Hepatocyte (in vitro differentiated cells): ENCODE measurements at regions not wholly inside any gene's neighbourhood (a gene's known extent, or its start where the extent isn't known, plus 50 kb on each side); places are given as distances from the start of the nearest gene placed in this dataset.

ENCODE experiments used
- DNase-seq: peaks from one replicate; pipeline ENCODE4 v3.0.0-alpha.2; 2016; ENCODE audit warnings: low spot score
- H2AFZ ChIP-seq: fragments of 200-600 bp; sonication (generic); 2 replicates; pipeline ENCODE4 v1.6.0; 2016; ENCODE audit warnings: antibody characterized with exemption, mild to moderate bottlenecking
- H3K27ac ChIP-seq: fragments of 200-600 bp; sonication (generic); 2 replicates; pipeline ENCODE4 v1.5.1; 2016; ENCODE audit warnings: mild to moderate bottlenecking
- H3K27me3 ChIP-seq: fragments of 200-600 bp; sonication (generic); 2 replicates; pipeline ENCODE4 v1.6.1; 2016
- H3K36me3 ChIP-seq: fragments of 200-600 bp; sonication (generic); replicated peaks from 2 replicates; pipeline ENCODE4 v1.5.1; 2016; ENCODE audit warnings: low read depth; ENCODE audit not compliant: insufficient read depth
- H3K4me1 ChIP-seq: fragments of 200-600 bp; sonication (generic); 2 replicates; pipeline ENCODE4 v1.5.1; 2016; ENCODE audit warnings: mild to moderate bottlenecking, moderate library complexity; ENCODE audit not compliant: insufficient read depth
- H3K4me2 ChIP-seq: fragments of 200-600 bp; sonication (generic); 2 replicates; pipeline ENCODE4 v1.6.0; 2016
- H3K4me3 ChIP-seq: fragments of 200-600 bp; sonication (generic); 2 replicates; pipeline ENCODE4 v1.5.1; 2016; ENCODE audit warnings: mild to moderate bottlenecking
- H3K79me2 ChIP-seq: fragments of 200-600 bp; sonication (generic); 2 replicates; pipeline ENCODE4 v1.6.0; 2017; ENCODE audit warnings: mild to moderate bottlenecking
- H3K9me2 ChIP-seq: fragments of 200-600 bp; sonication (generic); replicated peaks from 2 replicates; pipeline ENCODE4 v1.6.0; 2017; ENCODE audit warnings: mild to moderate bottlenecking; ENCODE audit not compliant: insufficient read depth
- H3K9me3 ChIP-seq: fragments of 200-600 bp; sonication (generic); 2 replicates; pipeline ENCODE4 v1.5.1; 2016; ENCODE audit warnings: low read depth, mild to moderate bottlenecking
- H4K20me1 ChIP-seq: fragments of 200-600 bp; sonication (generic); 2 replicates; pipeline ENCODE4 v1.6.0; 2016; ENCODE audit warnings: mild to moderate bottlenecking; ENCODE audit not compliant: insufficient read depth, poor library complexity, severe bottlenecking
- EZH2 ChIP-seq: fragments of 200-600 bp; sonication (generic); IDR thresholded peaks from 2 replicates; pipeline ENCODE4 v1.6.1; 2016; ENCODE audit warnings: antibody characterized with exemption, mild to moderate bottlenecking, borderline replicate concordance
- EZH2phosphoT487 ChIP-seq: fragments of 200-600 bp; sonication (generic); IDR thresholded peaks from one replicate; pipeline ENCODE4 v1.6.1; 2018; ENCODE audit warnings: antibody characterized with exemption, mild to moderate bottlenecking, low read depth, moderate library complexity; ENCODE audit not compliant: unreplicated experiment, severe bottlenecking
- WGBS: methylation state at CpG from one replicate; pipeline ENCODE4 v1.1.6; 2016; ENCODE audit warnings: low lambda C conversion rate; ENCODE audit errors: missing lambda C conversion rate; 5-methylcytosine and 5-hydroxymethylcytosine counted together
- TF ChIP-seq, protein P1 (sequence below): fragments of 200-600 bp; sonication (generic); IDR thresholded peaks from 2 replicates; pipeline ENCODE4 v1.5.1; 2016; ENCODE audit warnings: antibody characterized with exemption, mild to moderate bottlenecking; ENCODE audit not compliant: poor library complexity

DNA sequence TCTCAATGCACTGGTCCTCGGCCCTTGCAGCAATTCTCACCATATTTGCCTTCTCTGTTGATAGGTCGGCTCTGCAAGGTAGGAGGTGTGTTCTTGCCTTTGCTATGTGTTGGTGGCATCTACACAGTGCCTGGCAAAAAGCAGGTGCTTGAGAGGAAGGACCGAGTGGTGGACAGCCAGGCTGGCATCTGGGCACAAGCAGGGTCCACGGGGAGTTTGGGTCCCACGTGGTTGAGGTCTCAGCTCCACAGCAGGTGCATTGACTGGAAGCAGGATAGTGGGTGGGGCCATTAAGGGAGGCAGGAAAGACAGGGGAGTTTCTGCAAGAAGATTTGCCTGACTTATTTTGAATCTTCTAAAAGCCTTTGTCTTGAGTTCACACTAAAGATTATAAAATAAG, 81.2 kb upstream of the WNT4 start:
- Histone ChIP-seq H3K9me3 (no peaks in the 10 kb centered on the region), H4K20me1 (no peaks in the 10 kb centered on the region), H3K9me2 (no peaks in the 10 kb centered on the region), H3K4me3 (no peak overlapping the region), H3K27ac (no peak overlapping the region), H3K27me3 (no peaks in the 10 kb centered on the region), H3K36me3 (no peaks in the 10 kb centered on the region), H2AFZ (no peak overlapping the region), H3K4me2 (no peak overlapping the region), H3K4me1 (peaks cover 6% of the 10 kb centered on the region), H3K79me2 (no peaks in the 10 kb centered on the region)
- no peak for DNase-seq
- WGBS: 83% methylated on average over 5 of the region's 5 CpGs
- TF ChIP-seq, protein P1, sequence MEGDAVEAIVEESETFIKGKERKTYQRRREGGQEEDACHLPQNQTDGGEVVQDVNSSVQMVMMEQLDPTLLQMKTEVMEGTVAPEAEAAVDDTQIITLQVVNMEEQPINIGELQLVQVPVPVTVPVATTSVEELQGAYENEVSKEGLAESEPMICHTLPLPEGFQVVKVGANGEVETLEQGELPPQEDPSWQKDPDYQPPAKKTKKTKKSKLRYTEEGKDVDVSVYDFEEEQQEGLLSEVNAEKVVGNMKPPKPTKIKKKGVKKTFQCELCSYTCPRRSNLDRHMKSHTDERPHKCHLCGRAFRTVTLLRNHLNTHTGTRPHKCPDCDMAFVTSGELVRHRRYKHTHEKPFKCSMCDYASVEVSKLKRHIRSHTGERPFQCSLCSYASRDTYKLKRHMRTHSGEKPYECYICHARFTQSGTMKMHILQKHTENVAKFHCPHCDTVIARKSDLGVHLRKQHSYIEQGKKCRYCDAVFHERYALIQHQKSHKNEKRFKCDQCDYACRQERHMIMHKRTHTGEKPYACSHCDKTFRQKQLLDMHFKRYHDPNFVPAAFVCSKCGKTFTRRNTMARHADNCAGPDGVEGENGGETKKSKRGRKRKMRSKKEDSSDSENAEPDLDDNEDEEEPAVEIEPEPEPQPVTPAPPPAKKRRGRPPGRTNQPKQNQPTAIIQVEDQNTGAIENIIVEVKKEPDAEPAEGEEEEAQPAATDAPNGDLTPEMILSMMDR: no peak
- TF ChIP-seq EZH2 (no peak), EZH2phosphoT487 (no peak)

DNA sequence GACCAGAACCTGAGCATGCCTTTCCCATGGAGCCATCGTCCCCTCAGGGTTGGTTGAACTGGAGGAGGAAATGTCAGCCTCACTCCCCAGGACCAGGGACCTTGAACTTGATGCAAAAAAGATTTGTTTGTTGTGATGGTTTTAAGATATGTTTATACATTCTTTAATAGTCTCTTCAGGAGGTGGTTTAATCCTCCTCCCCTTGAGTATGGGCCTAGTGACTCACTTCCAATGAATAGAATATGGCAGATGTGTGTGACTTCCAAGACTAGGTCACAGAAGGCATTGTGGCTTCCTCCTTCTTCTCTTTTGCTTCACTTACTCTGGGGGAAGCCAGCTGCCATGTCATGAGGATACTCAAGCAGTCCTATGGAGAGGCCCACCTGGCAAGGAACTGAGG, 81.7 kb upstream of the WNT4 start:
- TF ChIP-seq EZH2phosphoT487: no peak
- TF ChIP-seq, protein P1: no peak
- no peak for TF ChIP-seq EZH2
- no peak overlapping the region for H2AFZ ChIP-seq
- H3K4me3 ChIP-seq: no peak overlapping the region
- no peak for DNase-seq
- H3K9me2 ChIP-seq: no peaks in the 10 kb centered on the region
- H3K36me3 ChIP-seq: no peaks in the 10 kb centered on the region
- H3K27me3 ChIP-seq: no peaks in the 10 kb centered on the region
- peaks cover 9% of the 10 kb centered on the region for H3K4me1 ChIP-seq
- no peak overlapping the region for H3K4me2 ChIP-seq
- no peak overlapping the region for H3K27ac ChIP-seq
- no peaks in the 10 kb centered on the region for H4K20me1 ChIP-seq
- WGBS: 95% methylated on average over 1 of the region's 1 CpG
- no peaks in the 10 kb centered on the region for H3K79me2 ChIP-seq
- no peaks in the 10 kb centered on the region for H3K9me3 ChIP-seq

DNA sequence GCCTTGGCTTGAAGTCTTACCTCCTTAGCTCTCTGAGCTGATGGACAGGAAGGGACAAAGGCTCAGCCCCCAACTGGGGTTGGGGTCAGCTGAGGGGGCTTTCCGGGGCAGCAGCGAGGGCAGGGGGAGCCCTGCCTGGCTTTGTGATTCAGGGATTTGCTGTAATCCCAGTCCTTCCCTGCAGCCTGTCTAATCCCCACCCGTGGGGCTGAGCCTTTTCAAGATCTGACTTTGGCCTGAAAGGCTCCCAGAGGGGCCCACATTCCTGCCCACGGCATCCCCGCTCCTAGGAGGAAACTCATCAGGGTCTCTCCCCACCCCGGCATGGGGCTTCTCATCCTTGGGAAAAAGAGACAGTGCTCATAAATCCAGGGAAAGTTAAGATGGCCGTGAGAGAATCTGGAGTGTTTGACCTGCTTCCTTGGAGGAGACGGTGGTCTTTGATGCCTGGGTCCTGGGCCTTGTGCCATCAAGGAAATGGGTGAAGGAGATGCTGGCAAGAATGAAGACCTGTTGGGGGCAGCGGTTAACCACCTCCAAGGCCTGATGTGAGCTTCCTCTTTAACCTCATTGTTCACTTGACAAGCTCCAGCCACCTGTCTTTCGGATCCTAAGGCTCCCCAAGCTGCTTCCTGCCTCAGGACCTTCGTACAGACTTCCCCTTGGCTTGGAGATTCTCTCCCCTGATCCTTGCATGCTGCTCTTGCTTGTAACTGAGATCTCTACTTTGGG, 83.1 kb upstream of the WNT4 start:
- H3K9me2 ChIP-seq: no peaks in the 10 kb centered on the region
- H4K20me1 ChIP-seq: no peaks in the 10 kb centered on the region
- no peak overlapping the region for H3K27ac ChIP-seq
- no peak overlapping the region for H2AFZ ChIP-seq
- TF ChIP-seq, protein P1: no peak
- TF ChIP-seq EZH2 (no peak), EZH2phosphoT487 (no peak)
- no peaks in the 10 kb centered on the region for H3K9me3 ChIP-seq
- H3K4me3 ChIP-seq: no peak overlapping the region
- H3K4me1 ChIP-seq: peaks cover 13% of the 10 kb centered on the region
- H3K36me3 ChIP-seq: no peaks in the 10 kb centered on the region
- H3K27me3 ChIP-seq: no peaks in the 10 kb centered on the region
- 66% methylated on average over 11 of the region's 11 CpGs for WGBS
- DNase-seq: no peak
- H3K79me2 ChIP-seq: no peaks in the 10 kb centered on the region
- H3K4me2 ChIP-seq: no peak overlapping the region
